Adrenal gland (tissue), 5 donors: ENCODE measurements at regions not wholly inside any gene's neighbourhood (a gene's known extent, or its start where the extent isn't known, plus 50 kb on each side); places are given as distances from the start of the nearest gene placed in this dataset.
"Not testable (repeated sequence)": the region's sequence is repeated elsewhere in the genome, so short reads cannot be mapped to it uniquely, and the experiment has no call there.

ENCODE experiments used
- CTCF ChIP-seq, 6 experiments: fragments of 450-650 bp in 4 of 6; fragments of 200-600 bp in 2 of 6; sonication (generic) in 1 of 6; IDR thresholded peaks; 1 replicate in 5 of 6; 2 replicates in 1 of 6; pipeline versions ENCODE4 v1.5.1 to v1.8.0; 2016 to 2021; ENCODE audit warnings: antibody characterized with exemption in 6 of 6, mild to moderate bottlenecking in 2 of 6, moderate library complexity in 1 of 6
- POLR2A ChIP-seq, 2 donors: fragments of 450-650 bp; IDR thresholded peaks; one replicate each; pipeline ENCODE4 v1.6.1; 2017; ENCODE audit warnings: antibody characterized with exemption in 2 of 2, mild to moderate bottlenecking in 2 of 2, moderate library complexity in 1 of 2
- donor health status: DM: no; HTN: no; CAD: no.

DNA sequence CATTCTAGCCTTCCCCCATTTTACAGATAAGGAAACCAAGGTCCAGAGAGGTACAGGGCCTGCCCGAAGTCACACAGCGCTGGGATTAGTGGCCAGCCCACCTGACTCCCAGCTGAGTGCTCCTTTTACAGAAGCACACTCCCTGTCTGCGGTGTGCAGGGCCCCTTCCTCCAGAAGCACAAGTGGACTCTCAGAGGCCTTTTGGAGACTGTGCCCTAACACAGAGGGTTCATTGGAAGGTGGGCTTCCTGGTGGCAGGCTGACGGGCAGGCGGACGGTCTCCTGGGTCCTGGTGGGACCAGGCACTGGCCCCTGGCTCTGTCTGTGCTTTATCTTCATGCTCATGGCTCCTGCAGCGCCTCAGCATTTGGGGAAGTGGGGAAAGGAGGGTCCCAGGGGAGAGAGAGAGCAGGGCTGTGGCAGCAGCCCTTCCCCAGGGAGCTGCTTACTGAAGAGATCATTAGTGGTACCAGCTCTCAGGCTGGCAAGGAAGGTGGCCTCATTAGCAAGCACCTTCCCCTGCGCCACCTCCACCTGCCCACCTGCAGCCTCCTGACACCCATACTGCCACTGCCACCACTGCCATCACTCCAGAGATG lies 83.1 kb upstream of the GOLGA6L4 start:
- TF ChIP-seq CTCF, POLR2A (IDR thresholded peaks at IDR 0.05): not testable (repeated sequence)
